RKO (cell line): ENCODE measurements at regions not wholly inside any gene's neighbourhood (a gene's known extent, or its start where the extent isn't known, plus 50 kb on each side); places are given as distances from the start of the nearest gene placed in this dataset.
A peak's percentile ranks its signal among the peaks of the same experiment; 100 is the strongest.
"Not testable (repeated sequence)": the region's sequence is repeated elsewhere in the genome, so short reads cannot be mapped to it uniquely, and the experiment has no call there.

ENCODE experiments used
- DNase-seq: peaks from one replicate; pipeline ENCODE4 v3.0.0-alpha.2; 2016; ENCODE audit warnings: low spot score

GRCh38 chr3:165521131-165521871 lies 315.9 kb downstream of the BCHE start:
- DNase-seq: no peak

GRCh38 chr3:165519687-165520086 lies 317.5 kb downstream of the BCHE start:
- no peak for DNase-seq

GRCh38 chr3:165518346-165518745 lies 318.9 kb downstream of the BCHE start:
- no peak for DNase-seq

GRCh38 chr3:165513715-165514701 lies 317.8 kb upstream of the SLITRK3 start:
- DNase-seq: no peak

- DNase-seq: no peak
Observed at GRCh38 chr3:165507576-165507975, 311.4 kb upstream of the SLITRK3 start.

GRCh38 chr3:165507060-165507459 lies 310.9 kb upstream of the SLITRK3 start:
- DNase-seq: no peak

- DNase-seq: no peak
Observed at GRCh38 chr3:165505657-165506056, 309.5 kb upstream of the SLITRK3 start.

GRCh38 chr3:165504554-165504953 lies 308.4 kb upstream of the SLITRK3 start:
- DNase-seq: no peak

- no peak for DNase-seq
Observed at GRCh38 chr3:165503825-165504224, 307.6 kb upstream of the SLITRK3 start.

- DNase-seq: no peak
Observed at GRCh38 chr3:165503346-165503745, 307.2 kb upstream of the SLITRK3 start.

- no peak for DNase-seq
Observed at GRCh38 chr3:165502707-165503106, 306.5 kb upstream of the SLITRK3 start.

- DNase-seq: not testable (repeated sequence)
Observed at GRCh38 chr3:165498742-165499141, 302.6 kb upstream of the SLITRK3 start.

- no peak for DNase-seq
Observed at GRCh38 chr3:165491487-165491886, 295.3 kb upstream of the SLITRK3 start.

- DNase-seq: no peak
Observed at GRCh38 chr3:165476399-165477060, 280.3 kb upstream of the SLITRK3 start.

- DNase-seq: no peak
Observed at GRCh38 chr3:165466856-165467255, 270.7 kb upstream of the SLITRK3 start.

GRCh38 chr3:165464736-165465135 lies 268.6 kb upstream of the SLITRK3 start:
- DNase-seq: peak; percentile 54

- DNase-seq: no peak
Observed at GRCh38 chr3:165463531-165463930, 267.3 kb upstream of the SLITRK3 start.

GRCh38 chr3:165462636-165463334 lies 266.6 kb upstream of the SLITRK3 start:
- no peak for DNase-seq

GRCh38 chr3:165459924-165460835 lies 264.0 kb upstream of the SLITRK3 start:
- DNase-seq: no peak

GRCh38 chr3:165459111-165459510 lies 262.9 kb upstream of the SLITRK3 start:
- DNase-seq: peak; percentile 13

- DNase-seq: no peak
Observed at GRCh38 chr3:165457096-165457495, 260.9 kb upstream of the SLITRK3 start.
